ENCODE measurements at regions not wholly inside any gene's neighbourhood (a gene's known extent, or its start where the extent isn't known, plus 50 kb on each side); places are given as distances from the start of the nearest gene placed in this dataset.
A peak's percentile ranks its signal among the peaks of the same experiment; 100 is the strongest.

DNA sequence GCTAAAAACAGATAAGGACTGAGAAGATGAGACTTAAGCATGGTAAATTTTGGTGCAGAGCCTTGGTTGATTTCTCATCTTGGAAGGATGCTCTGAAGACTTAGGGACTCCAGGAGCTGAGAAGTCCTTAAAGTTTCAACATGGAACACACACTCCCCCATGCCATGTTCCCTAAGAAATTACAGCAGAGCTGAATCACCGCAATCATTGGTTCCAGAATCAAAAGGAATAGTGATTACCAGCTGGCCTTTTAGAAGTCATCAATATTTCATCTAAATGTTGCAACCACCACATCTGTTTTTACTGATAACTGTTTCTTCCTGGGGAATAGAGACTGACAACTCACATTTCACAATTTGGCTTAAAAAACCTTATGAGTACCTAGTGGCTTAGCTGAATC lies 229.3 kb downstream of the MINAR1 start:
- no peak for DNase-seq (ENCODE audit: low spot score)

DNA sequence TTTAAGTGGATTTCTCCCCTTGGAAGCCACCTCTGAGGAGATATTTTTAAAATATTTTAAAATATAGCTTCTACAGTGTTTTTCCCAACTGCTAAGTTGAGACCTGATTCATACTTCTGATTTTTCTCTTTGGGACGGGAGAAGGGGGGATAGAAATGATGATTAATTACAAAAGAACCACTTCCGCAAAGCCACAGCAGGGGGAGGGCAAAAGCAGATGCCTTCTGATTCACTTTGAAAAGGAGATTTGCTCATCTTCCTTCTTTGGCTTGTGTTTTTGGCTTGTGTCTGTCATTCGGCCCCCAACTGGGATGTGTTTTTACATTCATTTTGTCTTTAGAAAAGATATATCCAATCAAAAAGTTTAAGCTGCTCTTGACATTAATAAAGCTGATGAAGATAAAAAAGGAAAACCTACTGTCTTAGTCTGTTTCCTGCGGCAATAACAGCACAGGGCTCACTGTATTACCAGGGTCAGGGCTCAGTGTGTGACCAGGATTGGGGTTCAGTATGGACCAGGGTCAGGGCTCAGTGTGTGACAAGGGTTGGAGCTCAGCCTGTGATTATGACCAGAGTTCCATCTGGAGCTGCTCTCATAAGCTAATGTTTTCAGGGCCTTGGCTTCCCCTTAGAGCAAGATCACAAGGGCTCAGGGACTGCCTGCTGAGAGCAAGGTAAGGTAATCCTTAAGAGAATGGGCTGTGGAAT lies 223.2 kb downstream of the MTHFS start:
- DNase-seq (ENCODE audit: low spot score) = peak; percentile 87

GRCh38 chr15:79674124-79674465 lies 222.7 kb downstream of the MTHFS start:
- DNase-seq (ENCODE audit: low spot score) = peak; percentile 61

GRCh38 chr15:79675982-79676381 lies 220.8 kb downstream of the MTHFS start:
- peak; percentile 32 for DNase-seq (ENCODE audit: low spot score)

GRCh38 chr15:79676621-79677020 lies 220.2 kb downstream of the MTHFS start:
- DNase-seq (ENCODE audit: low spot score) = no peak

DNA sequence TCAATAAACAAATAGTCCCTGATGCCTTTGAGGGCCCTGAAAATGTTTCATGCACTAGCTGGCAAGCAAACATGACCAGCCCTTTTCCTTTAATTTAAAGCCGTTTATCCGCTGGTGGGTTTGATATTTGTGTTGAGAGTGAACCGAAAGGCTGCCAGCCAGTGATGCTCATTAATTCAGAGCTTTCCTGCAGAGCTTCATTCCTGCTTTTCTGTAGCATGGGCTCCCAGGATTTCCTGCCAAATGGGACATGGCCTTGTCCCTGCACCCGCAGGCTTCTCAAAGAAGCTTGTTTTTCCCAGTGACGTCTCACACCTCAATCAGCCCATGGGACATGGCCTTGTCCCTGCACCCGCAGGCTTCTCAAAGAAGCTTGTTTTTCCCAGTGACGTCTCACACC lies 219.6 kb downstream of the MTHFS start:
- no peak for DNase-seq (ENCODE audit: low spot score)

GRCh38 chr15:79678032-79678701 lies 218.6 kb downstream of the MTHFS start:
- DNase-seq (ENCODE audit: low spot score) = no peak

- DNase-seq (ENCODE audit: low spot score) = peak; percentile 89
Observed at GRCh38 chr15:79680720-79681119, 216.1 kb downstream of the MTHFS start.

DNA sequence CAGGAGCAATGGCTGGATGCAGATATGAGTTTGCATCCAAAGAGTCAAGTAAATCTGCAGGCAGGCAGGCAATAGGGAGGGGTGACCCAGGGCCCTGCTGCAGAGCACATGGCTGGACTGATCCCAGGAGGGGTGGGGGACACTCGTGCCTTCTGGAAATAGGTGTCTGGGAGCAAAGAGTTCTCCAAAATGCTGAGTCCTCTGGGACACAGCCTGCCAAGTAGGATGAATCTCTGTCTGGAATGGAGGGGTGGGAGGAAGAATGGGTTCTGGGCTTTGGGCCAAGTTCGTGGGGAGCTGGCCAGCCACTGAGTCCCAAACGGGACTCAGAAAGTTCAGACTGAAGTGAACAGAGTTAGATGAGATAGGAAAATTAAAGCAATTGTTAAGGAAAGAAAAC lies 214.5 kb downstream of the MTHFS start:
- DNase-seq (ENCODE audit: low spot score) = peak; percentile 21

GRCh38 chr15:79682851-79683288 lies 213.9 kb downstream of the MTHFS start:
- peak; percentile 80 for DNase-seq (ENCODE audit: low spot score)

GRCh38 chr15:79689030-79689429 lies 207.8 kb downstream of the MTHFS start:
- no peak for DNase-seq (ENCODE audit: low spot score)

GRCh38 chr15:79700951-79701480 lies 195.8 kb downstream of the MTHFS start:
- DNase-seq (ENCODE audit: low spot score) = no peak

GRCh38 chr15:79702621-79703020 lies 194.2 kb downstream of the MTHFS start:
- DNase-seq (ENCODE audit: low spot score) = no peak

GRCh38 chr15:79721256-79721655 lies 175.6 kb downstream of the MTHFS start:
- no peak for DNase-seq (ENCODE audit: low spot score)

- DNase-seq (ENCODE audit: low spot score) = no peak
Observed at GRCh38 chr15:79724312-79724711, 172.5 kb downstream of the MTHFS start.

DNA sequence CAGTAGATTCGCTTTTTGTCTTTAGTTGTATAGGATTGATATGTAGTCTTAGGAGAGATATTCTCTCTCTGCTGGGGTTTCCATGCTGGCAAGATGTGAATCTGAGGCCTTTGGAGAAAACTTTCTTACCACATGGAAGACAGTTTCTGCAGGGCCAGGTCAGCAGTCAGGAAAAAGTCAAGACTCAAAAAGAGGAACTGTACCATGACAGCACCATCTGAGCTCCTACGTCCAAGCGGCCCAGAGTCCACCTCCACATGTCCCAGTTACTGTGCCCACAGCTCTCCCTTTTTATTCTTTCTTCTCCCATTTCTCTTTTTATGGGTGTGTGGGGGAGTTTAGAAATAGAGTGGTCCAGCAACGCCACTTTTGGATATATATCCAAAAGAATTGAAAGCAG lies 172.0 kb downstream of the MTHFS start:
- DNase-seq (ENCODE audit: low spot score) = no peak

- DNase-seq (ENCODE audit: low spot score) = no peak
Observed at GRCh38 chr15:79728867-79729266, 167.9 kb downstream of the MTHFS start.

DNA sequence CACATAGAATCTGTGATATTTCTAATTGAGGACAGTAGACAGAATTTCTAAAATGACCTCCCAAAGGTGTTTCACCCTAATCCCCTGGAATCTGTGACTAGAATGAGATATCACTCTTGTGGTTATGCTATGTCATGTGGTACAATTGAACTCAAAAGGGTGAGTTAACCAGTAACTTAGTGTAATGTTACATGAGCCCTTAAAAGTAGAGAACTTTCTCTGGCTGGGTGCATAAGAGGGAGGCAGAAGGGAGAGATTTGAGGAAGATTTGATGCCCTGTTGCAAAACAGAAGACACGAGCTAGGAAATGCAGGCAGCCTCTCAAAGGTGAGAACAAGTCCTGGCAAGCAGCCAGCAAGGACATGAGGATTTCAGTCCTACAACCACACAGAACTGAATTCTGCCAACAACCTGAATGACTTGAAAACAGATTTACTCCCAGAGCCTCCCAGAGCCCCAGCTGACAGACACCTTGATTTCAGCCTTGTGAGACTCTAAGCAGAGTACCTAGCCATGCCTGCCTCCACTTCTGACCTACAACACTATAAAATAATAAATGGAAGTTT lies 160.3 kb downstream of the MTHFS start:
- no peak for DNase-seq (ENCODE audit: low spot score)

DNA sequence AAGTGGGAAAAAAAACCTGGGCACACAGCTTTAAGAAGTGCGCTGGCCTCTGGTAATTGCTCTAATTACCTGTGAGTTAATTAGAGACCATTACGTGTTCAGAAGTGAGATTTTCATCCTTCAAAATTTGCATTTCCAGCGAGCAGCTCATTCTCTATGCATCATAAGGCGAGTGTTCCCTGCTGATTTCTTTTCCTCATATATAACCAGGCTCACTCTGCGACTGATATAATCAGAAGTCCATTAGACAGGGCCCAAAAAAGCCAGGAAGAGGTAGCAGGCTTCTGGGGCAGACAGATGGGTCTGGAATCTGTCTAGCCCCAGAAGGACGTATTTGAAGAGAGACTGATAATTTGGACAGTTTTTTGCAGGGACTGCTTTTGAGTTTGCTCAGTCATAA lies 158.7 kb downstream of the MTHFS start:
- DNase-seq (ENCODE audit: low spot score) = no peak

DNA sequence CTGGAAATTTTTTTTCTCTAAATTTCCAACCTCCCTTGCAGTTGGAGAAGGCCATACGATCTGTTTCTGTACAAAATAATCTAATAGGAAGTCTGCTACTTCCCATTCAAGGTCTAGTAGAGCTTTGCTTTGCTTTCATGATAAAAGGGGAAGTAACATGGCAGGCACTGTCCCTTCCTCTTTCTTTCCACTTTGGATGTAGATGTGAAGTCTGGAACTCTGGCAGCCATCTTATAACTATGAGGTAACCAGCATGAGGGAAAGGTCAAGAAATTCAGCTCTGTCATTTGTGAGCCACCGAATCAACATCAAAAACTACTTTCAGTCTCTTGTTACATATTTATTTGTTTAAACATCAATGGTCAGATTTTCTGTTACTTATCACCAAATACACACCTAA lies 156.3 kb downstream of the MTHFS start:
- no peak for DNase-seq (ENCODE audit: low spot score)

DNA sequence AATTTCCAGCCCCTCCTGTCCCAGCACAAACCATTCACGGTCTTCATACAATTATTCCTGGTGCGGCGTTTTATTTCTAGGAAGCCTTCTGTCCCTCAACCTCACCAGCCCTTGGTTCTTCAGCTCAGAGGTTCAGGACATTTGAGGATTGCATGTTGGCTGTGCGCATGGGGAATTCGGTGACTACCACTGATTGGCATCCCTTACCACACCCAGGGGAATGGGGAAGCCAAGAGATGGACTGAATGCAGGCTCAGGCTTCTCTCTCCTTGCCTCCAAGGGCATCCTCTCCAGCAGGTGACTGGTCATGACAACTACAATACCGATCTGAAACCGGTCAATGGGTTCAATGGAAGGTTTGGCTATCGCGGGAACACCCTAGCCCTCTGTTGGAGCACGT lies 153.8 kb downstream of the MTHFS start:
- no peak for DNase-seq (ENCODE audit: low spot score)

DNA sequence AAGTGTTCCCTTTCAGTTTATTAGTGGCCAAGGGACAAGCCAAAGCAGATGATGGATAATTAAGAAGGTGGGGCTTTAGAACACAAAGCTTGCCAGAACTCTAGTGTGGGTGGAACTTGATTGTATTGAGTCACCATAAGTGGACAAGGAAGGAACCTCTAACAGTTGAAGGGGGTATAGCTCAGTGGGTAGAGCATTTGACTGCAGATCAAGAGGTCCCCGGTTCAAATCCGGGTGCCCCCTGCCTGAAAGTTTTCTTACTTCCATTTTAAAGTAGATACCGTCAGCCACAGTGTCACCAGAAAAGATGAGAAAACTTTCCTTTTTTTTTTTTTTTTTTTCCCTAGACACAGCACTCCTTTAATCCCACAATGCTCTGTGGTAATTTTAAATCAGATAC lies 152.3 kb downstream of the MTHFS start:
- peak; percentile 58 for DNase-seq (ENCODE audit: low spot score)

GRCh38 chr15:79756365-79756764 lies 140.4 kb downstream of the MTHFS start:
- DNase-seq (ENCODE audit: low spot score) = no peak

All from RKO (cell line).